ACC112 (cell line): ENCODE measurements at regions not wholly inside any gene's neighbourhood (a gene's known extent, or its start where the extent isn't known, plus 50 kb on each side); places are given as distances from the start of the nearest gene placed in this dataset.

Experiments used
- H2AFZ ChIP-seq: fragments of 200-600 bp; sonication (generic); one replicate; pipeline ENCODE4 v1.6.0; 2017; ENCODE audit warnings: antibody characterized with exemption, low read length; ENCODE audit not compliant: unreplicated experiment
- H3K27ac ChIP-seq: fragments of 200-600 bp; sonication (generic); 2 replicates; pipeline ENCODE4 v1.5.1; 2014; ENCODE audit warnings: low read depth, mild to moderate bottlenecking, antibody characterized with exemption, low read length, moderate library complexity
- H3K27me3 ChIP-seq: fragments of 200-600 bp; sonication (generic); 2 replicates; pipeline ENCODE4 v1.6.1; 2014; ENCODE audit warnings: mild to moderate bottlenecking, antibody characterized with exemption, low read length, moderate library complexity, mixed read lengths; ENCODE audit not compliant: insufficient read depth
- H3K36me3 ChIP-seq: fragments of 200-600 bp; sonication (generic); 2 replicates; pipeline ENCODE4 v1.6.1; 2016; ENCODE audit warnings: mild to moderate bottlenecking, antibody characterized with exemption, low read length, moderate library complexity, mixed read lengths; ENCODE audit not compliant: insufficient read depth
- H3K4me1 ChIP-seq: fragments of 200-600 bp; sonication (generic); one replicate; pipeline ENCODE4 v1.6.1; 2016; ENCODE audit warnings: low read length, mixed read lengths; ENCODE audit not compliant: insufficient read depth, unreplicated experiment, control insufficient read depth
- H3K4me3 ChIP-seq: fragments of 200-600 bp; sonication (generic); 2 replicates; pipeline ENCODE4 v1.5.1; 2014; ENCODE audit warnings: mild to moderate bottlenecking, low read depth, low read length
- H3K79me2 ChIP-seq: fragments of 200-600 bp; sonication (generic); one replicate; pipeline ENCODE4 v1.6.0; 2016; ENCODE audit warnings: low read length; ENCODE audit not compliant: control insufficient read depth, unreplicated experiment, insufficient read depth

DNA sequence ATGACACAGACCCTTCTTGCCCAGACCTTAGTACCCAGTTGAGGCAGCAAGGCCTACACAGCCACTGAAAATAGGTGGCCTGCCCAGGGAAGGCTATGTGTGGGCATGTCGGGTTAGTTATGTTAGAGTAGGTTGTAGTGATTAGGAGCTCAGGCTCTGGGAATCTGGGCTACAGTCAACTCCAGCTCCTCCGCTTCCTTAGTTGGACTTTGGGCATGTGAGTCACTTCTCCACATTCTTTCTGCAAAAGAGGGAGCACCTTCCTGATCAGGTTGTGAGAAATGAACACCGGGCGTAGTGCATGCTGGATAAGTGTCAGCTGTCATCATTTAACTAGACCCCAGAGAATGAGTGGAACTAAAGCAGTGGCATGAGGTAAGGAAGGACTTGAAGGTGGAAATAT is 64.8 kb downstream of the ARHGAP35 start:
- Histone ChIP-seq H3K27me3 (no peaks in the 10 kb centered on the region), H3K4me1 (peaks cover 35% of the 10 kb centered on the region), H3K36me3 (peaks cover 14% of the 10 kb centered on the region), H3K27ac (peak overlapping the region; percentile 63; the same call in 1 of the 2 replicates), H2AFZ (no peak overlapping the region), H3K4me3 (no peak overlapping the region), H3K79me2 (peaks cover 82% of the 10 kb centered on the region)

DNA sequence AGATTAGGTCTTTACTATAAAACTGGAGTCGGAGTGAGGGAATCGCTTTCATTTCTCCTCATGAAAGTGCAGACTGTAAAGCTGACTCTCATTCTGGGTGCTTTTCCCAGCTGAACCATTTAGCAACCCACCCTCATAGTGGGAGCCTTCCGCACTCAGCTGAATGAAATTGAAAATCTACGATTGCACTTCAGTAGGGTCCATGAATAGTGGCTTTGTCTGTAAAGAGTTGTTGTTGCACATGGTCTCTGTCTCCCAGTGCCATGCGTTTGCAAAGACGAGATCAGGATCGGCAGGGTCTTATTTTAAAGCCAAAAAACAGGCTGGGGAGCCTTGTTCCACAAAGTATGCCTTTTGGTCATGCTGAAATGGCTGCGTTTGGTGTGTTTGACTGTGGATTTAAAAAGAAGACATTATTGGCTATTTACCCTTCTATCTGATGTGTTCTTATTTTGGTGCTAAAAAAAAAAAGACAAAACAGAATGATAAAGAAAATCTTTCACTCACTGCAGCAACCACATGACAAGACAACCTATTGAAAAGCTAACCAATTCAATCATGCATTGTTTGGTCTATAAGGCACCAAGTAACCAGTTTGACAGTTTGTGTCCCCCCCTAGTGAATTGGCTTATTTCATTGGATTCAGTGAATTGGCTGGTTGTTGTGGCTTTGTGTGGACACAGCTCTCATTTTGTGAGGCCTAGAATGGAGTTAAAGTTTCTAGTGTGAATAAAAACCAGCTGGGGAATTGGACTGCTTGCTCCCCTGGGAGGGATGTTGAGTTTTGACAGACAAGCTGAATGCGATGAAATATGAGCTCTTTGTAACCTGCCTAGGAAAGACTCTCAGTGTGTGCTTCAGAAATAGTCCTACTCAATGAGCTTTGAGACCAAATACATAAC is 65.6 kb downstream of the ARHGAP35 start:
- H3K4me3 ChIP-seq = no peak overlapping the region
- H3K27ac ChIP-seq = 0 out of 2 replicates have a peak overlapping the region, but pooled peaks have one; percentile 6
- peaks cover 42% of the 10 kb centered on the region for H3K4me1 ChIP-seq
- peaks cover 10% of the 10 kb centered on the region for H3K36me3 ChIP-seq
- H3K27me3 ChIP-seq = no peaks in the 10 kb centered on the region
- H2AFZ ChIP-seq = no peak overlapping the region
- H3K79me2 ChIP-seq = peaks cover 82% of the 10 kb centered on the region

DNA sequence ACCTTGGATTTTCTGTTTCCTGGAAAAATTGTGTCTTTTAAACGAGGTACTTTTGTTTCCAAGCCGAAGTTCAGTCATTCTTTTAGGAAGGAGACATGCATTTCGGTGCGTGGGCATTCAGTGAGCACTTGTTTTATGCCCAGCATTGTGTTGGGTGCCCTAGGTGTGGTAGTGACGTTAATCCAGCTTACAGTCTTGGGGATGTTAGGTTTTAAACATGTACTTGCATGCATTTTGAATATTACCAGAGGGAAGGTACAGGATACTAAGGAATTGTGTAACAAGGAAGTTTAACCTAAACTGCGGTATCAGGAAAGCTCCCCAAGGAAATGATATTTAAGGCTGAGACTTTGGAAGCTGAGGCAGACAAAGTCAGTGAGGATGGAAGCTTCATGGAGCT is 66.3 kb downstream of the ARHGAP35 start:
- H3K4me1 ChIP-seq = peaks cover 46% of the 10 kb centered on the region
- H3K36me3 ChIP-seq = peaks cover 6% of the 10 kb centered on the region
- H3K79me2 ChIP-seq = peaks cover 79% of the 10 kb centered on the region
- no peak overlapping the region; the same call in 1 of the 2 replicates for H3K27ac ChIP-seq
- no peak overlapping the region for H2AFZ ChIP-seq
- no peaks in the 10 kb centered on the region for H3K27me3 ChIP-seq
- H3K4me3 ChIP-seq = no peak overlapping the region

DNA sequence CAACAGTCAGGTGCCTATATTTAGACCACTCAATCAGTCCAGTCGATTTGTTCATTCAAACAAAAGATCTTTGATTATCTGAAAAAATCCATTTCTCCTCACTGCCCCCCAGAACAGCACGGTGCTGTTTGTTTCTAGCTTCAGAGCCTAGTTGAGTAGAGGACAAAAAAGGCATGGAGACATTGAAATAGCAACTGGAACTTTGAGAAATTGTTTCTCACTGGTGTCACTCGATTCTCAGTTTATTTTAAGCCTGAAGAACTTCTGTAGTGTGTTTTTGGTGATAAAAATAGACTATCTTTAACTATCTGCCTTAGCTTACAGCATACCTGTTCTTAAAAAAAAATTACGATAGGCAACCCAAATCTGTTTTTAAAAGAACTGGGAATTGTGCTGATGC is 67.1 kb downstream of the ARHGAP35 start:
- no peak overlapping the region for H2AFZ ChIP-seq
- no peak overlapping the region for H3K4me3 ChIP-seq
- no peaks in the 10 kb centered on the region for H3K27me3 ChIP-seq
- no peaks in the 10 kb centered on the region for H3K36me3 ChIP-seq
- H3K27ac ChIP-seq = peak overlapping the region; percentile 37; the same call in 1 of the 2 replicates
- H3K79me2 ChIP-seq = peaks cover 76% of the 10 kb centered on the region
- H3K4me1 ChIP-seq = peaks cover 53% of the 10 kb centered on the region

DNA sequence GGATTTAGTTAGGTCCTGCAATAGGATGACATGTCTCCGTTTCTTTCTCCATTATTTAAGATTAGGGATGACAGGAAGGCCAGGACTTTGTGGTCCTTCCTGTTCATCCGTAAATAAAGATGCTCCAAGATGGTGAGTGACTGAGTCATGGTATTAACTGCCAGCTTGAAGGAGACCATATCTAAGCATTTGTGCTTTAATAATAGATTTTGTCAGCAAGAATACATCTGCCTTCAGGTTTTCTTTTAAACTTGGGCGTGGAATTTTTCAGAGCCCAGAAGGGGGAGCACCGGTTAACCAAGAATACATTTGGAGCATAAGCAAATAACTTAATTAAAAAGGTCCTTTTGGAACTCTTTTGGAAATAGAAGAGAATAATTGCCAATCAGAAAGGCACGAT is 68.2 kb downstream of the ARHGAP35 start:
- H3K27me3 ChIP-seq = no peaks in the 10 kb centered on the region
- no peak overlapping the region for H2AFZ ChIP-seq
- peaks cover 63% of the 10 kb centered on the region for H3K4me1 ChIP-seq
- H3K27ac ChIP-seq = peak overlapping the region; percentile 31; the same call in 1 of the 2 replicates
- peaks cover 83% of the 10 kb centered on the region for H3K79me2 ChIP-seq
- H3K4me3 ChIP-seq = no peak overlapping the region
- H3K36me3 ChIP-seq = no peaks in the 10 kb centered on the region

DNA sequence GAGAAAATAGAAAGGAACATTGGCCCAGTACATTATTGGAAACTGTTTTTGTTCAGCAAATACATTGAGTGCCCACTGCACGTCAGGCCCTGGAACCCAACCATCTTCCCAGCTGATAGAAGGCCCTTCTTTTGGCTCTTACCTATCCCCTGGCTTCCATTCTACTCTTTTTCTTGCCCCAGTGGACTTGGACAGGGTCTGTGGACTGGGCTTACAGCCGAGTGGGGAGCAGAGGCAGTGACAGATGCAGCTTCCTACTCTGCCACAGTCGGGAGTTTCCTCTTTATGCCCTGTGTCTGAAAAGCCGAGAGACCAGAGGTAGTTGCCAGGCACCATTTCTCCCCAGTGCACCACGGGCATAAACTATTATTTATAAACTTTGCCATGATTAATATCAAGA is 70.4 kb downstream of the ARHGAP35 start:
- peaks cover 59% of the 10 kb centered on the region for H3K4me1 ChIP-seq
- H3K79me2 ChIP-seq = peaks cover 78% of the 10 kb centered on the region
- no peak overlapping the region for H2AFZ ChIP-seq
- no peak overlapping the region for H3K4me3 ChIP-seq
- H3K27me3 ChIP-seq = no peaks in the 10 kb centered on the region
- peak overlapping the region; percentile 91 for H3K27ac ChIP-seq
- H3K36me3 ChIP-seq = no peaks in the 10 kb centered on the region

DNA sequence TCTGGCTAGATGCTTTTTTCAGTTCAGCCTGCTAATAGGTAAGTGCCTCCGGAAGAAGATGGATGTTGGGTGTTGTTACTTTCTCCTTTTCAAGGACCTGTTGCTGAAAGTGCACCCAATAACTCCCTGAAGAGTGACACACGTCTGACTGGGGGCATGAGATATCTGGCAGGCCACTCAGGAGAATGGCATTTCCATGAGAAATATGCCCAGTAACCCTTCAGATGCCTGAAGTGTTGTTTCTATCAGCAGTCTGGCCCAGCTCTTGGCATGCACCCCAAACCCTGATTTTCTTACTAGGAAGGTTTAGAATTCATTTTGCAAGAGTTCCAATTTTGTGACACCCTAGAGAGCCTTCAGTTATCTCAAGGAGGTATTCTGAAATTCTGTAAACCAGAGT is 71.5 kb downstream of the ARHGAP35 start:
- peak overlapping the region; percentile 91 for H3K27ac ChIP-seq
- H3K79me2 ChIP-seq = peaks cover 68% of the 10 kb centered on the region

DNA sequence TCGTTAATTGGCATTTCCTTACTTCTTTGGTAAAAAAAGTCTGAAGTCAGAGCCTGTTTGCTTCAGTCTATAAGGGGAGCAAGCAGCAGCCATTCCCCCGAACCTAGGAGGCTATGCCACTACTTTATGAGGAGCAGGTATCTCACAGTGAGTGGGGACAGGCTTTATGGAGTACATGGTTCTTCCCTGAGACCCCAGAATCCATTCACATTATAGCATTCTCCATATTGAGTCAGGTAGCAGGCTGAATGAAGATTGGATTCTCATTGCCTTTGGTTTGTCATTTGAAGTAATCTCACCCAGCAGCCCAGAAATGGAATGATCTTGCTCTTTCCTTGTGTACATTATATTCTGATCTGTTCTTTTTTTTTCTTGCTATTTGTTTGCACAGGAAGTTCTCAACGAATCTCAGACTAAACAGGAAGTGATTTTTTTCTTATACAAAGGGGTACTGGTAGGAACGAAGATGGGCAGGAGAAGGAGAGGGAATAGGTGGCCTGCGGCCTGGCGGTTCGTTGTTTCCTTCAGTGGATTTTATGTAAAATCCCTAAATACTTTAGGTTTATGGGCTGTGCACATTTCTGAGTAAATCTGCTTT is 74.4 kb downstream of the ARHGAP35 start:
- H3K36me3 ChIP-seq = no peaks in the 10 kb centered on the region
- H3K79me2 ChIP-seq = peaks cover 53% of the 10 kb centered on the region
- H2AFZ ChIP-seq = no peak overlapping the region
- H3K4me1 ChIP-seq = peaks cover 58% of the 10 kb centered on the region
- H3K27ac ChIP-seq = peak overlapping the region; percentile 77; the same call in 1 of the 2 replicates
- no peaks in the 10 kb centered on the region for H3K27me3 ChIP-seq
- no peak overlapping the region for H3K4me3 ChIP-seq

More for the DNA sequence above, 71.5 kb downstream of the ARHGAP35 start:
- Histone ChIP-seq H3K4me3 (no peak overlapping the region), H2AFZ (no peak overlapping the region), H3K27me3 (no peaks in the 10 kb centered on the region), H3K4me1 (peaks cover 60% of the 10 kb centered on the region), H3K36me3 (no peaks in the 10 kb centered on the region)

DNA sequence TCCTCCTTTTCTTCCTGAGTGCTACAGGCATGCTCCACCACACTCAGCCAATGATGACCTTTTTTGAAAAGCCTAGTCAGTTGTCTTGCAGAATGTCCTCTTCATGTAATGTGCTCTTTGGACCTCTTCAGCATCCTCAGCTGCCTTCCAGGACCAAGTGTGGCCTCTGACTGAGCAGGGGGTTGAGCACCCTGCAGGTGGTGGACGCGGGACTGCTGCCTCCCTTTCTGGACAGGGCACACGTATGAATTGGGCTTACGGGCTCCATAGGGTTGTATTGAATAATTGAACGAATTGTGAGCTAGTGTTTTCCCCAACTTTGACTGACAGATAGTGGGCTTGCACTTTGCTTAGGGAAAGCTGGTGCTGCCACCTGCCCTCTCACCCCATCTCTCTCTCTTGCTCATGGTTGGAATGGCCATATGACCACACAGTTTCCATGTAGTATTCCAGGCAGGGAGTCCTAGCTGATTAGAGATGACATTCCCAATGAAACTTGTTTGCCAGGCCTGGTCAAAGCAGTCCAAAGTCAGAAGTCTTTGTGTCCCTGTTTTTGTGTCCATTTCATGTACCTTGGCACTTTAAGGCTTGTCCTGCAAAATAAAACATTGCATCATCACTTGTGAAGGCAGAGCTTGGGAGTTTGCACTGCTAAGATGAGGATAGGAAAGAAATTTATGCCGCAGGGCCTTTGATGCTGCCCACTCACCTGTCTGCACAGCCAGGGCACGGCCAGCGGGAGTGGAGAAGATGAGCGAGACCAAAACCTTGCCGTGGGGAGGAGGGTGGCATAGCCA is 76.3 kb upstream of the NPAS1 start:
- Histone ChIP-seq H3K4me3 (no peak overlapping the region), H3K79me2 (peaks cover 25% of the 10 kb centered on the region), H3K27ac (peak overlapping the region; percentile 89; the same call in 1 of the 2 replicates), H3K36me3 (no peaks in the 10 kb centered on the region), H2AFZ (no peak overlapping the region), H3K4me1 (peaks cover 40% of the 10 kb centered on the region), H3K27me3 (no peaks in the 10 kb centered on the region)

DNA sequence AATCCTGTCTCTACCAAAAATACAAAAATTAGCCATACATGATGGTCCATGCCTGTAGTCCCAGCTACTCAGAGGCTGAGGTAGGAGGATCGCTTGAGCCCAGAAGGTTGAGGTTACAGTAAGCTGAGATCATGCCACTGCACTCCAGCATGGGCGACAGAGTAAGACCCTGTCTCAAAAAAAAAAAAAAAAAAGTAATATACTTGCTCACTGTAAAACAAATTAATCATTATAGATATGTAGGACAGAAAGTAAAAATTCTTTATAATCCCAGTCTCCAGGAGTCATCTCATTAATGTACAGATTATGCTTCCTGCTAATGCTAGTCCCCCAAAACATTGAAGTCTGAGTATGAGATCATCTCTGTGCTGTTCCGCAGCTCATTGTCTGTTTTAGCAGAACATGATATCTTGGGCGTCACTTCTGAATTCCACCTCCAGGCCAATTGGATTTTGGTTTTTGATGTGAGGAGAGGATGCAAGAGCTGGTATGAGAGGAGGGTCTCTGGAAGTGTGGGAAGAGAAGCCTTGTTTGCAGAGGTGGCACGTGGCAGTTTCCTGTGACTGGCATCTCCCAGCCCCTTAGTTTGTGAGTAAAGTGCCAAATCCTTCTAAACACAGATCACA is 75.4 kb upstream of the NPAS1 start:
- Histone ChIP-seq H2AFZ (no peak overlapping the region), H3K27ac (peak overlapping the region; percentile 89), H3K4me1 (peaks cover 40% of the 10 kb centered on the region), H3K4me3 (no peak overlapping the region), H3K79me2 (peaks cover 25% of the 10 kb centered on the region), H3K36me3 (no peaks in the 10 kb centered on the region), H3K27me3 (no peaks in the 10 kb centered on the region)
